Astrocyte (in vitro differentiated cells and primary cell): ENCODE measurements at regions not wholly inside any gene's neighbourhood (a gene's known extent, or its start where the extent isn't known, plus 50 kb on each side); places are given as distances from the start of the nearest gene placed in this dataset.

Source experiments
- DNase-seq: peaks from one replicate; pipeline ENCODE4 v3.0.0-alpha.2; 2010; ENCODE audit warnings: low read depth
- FAIRE-seq: peaks from 2 replicates; lab custom pipeline; 2011; peaks lifted over from hg19 to GRCh38; lab: Jason Lieb, UNC
- H2AFZ ChIP-seq: 2 replicates; pipeline ENCODE4 v1.6.0; 2012; ENCODE audit warnings: low read depth, low read length, inconsistent platforms
- H3K27ac ChIP-seq: 2 replicates; pipeline ENCODE4 v1.5.1; 2011; ENCODE audit warnings: low read depth, low read length, inconsistent platforms
- H3K27me3 ChIP-seq: 2 replicates; pipeline ENCODE4 v1.6.0; 2011; ENCODE audit warnings: low read length, inconsistent platforms; ENCODE audit not compliant: insufficient read depth
- H3K36me3 ChIP-seq: 2 replicates; pipeline ENCODE4 v1.5.1; 2011; ENCODE audit warnings: low read length, inconsistent platforms; ENCODE audit not compliant: insufficient read depth
- H3K4me1 ChIP-seq: 2 replicates; pipeline ENCODE4 v1.5.1; 2011; ENCODE audit warnings: low read length, inconsistent platforms; ENCODE audit not compliant: insufficient read depth
- H3K4me2 ChIP-seq: 2 replicates; pipeline ENCODE4 v1.6.0; 2012; ENCODE audit warnings: low read length, inconsistent platforms
- H3K4me3 ChIP-seq: 2 replicates; pipeline ENCODE4 v1.5.1; 2011; ENCODE audit warnings: low read depth, mild to moderate bottlenecking, low read length, inconsistent platforms; ENCODE audit not compliant: insufficient read depth
- H3K79me2 ChIP-seq: 2 replicates; pipeline ENCODE4 v1.6.0; 2012; ENCODE audit warnings: mild to moderate bottlenecking, low read length, inconsistent platforms; ENCODE audit not compliant: insufficient read depth
- H3K9ac ChIP-seq: 2 replicates; pipeline ENCODE4 v1.6.0; 2012; ENCODE audit warnings: mild to moderate bottlenecking, low read length, inconsistent platforms
- H3K9me3 ChIP-seq: 2 replicates; pipeline ENCODE4 v1.5.1; 2012; ENCODE audit warnings: low read depth, mild to moderate bottlenecking, low read length, inconsistent platforms; ENCODE audit not compliant: insufficient read depth
- H4K20me1 ChIP-seq: 2 replicates; pipeline ENCODE4 v1.6.0; 2012; ENCODE audit warnings: low read length, inconsistent platforms; ENCODE audit not compliant: insufficient read depth
- H3K27ac Mint-ChIP-seq: one replicate; pipeline ENCODE4 v1.8.0; 2021; ENCODE audit warnings: mild to moderate bottlenecking, mixed read lengths; ENCODE audit not compliant: unreplicated experiment
- H3K27me3 Mint-ChIP-seq: one replicate; pipeline ENCODE4 v1.8.0; 2021; ENCODE audit warnings: low read depth, mixed read lengths; ENCODE audit not compliant: unreplicated experiment
- H3K36me3 Mint-ChIP-seq: one replicate; pipeline ENCODE4 v1.8.0; 2021; ENCODE audit warnings: low read depth, mixed read lengths; ENCODE audit not compliant: unreplicated experiment
- H3K4me1 Mint-ChIP-seq: one replicate; pipeline ENCODE4 v1.8.0; 2021; ENCODE audit warnings: low read depth, mixed read lengths; ENCODE audit not compliant: unreplicated experiment
- H3K4me3 Mint-ChIP-seq: one replicate; pipeline ENCODE4 v1.8.0; 2021; ENCODE audit warnings: mild to moderate bottlenecking, moderate library complexity, mixed read lengths; ENCODE audit not compliant: unreplicated experiment
- H3K9me3 Mint-ChIP-seq: one replicate; pipeline ENCODE4 v1.8.0; 2021; ENCODE audit warnings: mild to moderate bottlenecking, mixed read lengths; ENCODE audit not compliant: unreplicated experiment
- EZH2 ChIP-seq: IDR thresholded peaks from 2 replicates; pipeline ENCODE4 v1.6.1; 2012; ENCODE audit warnings: mild to moderate bottlenecking, low read length, inconsistent platforms; ENCODE audit not compliant: insufficient read depth
- TF ChIP-seq, protein P1 (sequence below): IDR thresholded peaks from 2 replicates; pipeline ENCODE4 v1.5.1; 2011; ENCODE audit warnings: low read depth, mild to moderate bottlenecking, inconsistent platforms, low read length, moderate library complexity; ENCODE audit not compliant: insufficient read depth

DNA sequence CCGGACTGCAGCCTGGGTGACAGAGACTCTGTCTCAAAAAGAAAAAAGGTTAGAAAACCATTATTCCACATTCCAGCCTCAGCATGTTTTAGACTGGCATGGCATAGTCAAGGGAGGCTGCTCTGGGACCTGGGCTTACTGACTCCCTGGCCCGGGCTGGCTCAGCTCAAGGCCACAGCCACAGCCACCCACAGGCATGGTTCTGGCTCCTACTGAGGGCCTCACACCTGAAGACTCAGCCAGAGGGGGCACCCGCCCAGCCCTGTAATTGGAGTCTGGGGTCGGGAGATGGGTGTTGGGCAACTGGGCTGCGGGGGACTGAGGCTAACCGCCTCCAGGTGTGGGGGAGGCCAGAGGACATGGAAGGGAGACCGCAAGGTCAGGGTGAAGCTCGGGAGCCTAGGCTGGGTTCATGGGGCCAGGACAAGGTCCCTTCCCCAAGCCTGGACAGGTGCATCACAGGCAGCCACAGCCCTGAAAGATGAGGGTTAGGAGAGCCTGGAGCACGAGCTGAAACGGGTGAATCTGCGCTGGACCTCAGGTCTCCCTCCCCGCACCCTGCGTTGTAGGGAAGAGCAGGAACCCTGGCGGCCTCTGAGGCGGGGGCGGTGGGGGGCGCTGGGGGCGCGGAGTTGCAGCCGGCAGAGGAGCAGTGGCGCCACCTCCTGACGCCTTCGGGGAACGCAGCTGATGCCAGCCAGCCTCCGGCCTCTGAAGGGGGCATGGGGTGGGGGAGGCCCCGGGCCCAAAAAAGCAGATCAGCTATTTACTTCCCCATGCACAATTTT lies 67.7 kb upstream of the SRSF6 start:
- H3K4me1 Mint-ChIP-seq = no peaks in the 10 kb centered on the region
- H3K9me3 Mint-ChIP-seq = peaks cover 2% of the 10 kb centered on the region
- H2AFZ ChIP-seq = no peak overlapping the region
- H3K27ac ChIP-seq = no peak overlapping the region
- no peaks in the 10 kb centered on the region for H3K36me3 Mint-ChIP-seq
- no peaks in the 10 kb centered on the region for H4K20me1 ChIP-seq
- H3K4me1 ChIP-seq = no peaks in the 10 kb centered on the region
- H3K27me3 ChIP-seq = no peaks in the 10 kb centered on the region
- no peak overlapping the region for H3K4me3 Mint-ChIP-seq
- H3K9me3 ChIP-seq = no peaks in the 10 kb centered on the region
- H3K27ac Mint-ChIP-seq = no peak overlapping the region
- no peaks in the 10 kb centered on the region for H3K36me3 ChIP-seq
- no peak overlapping the region for H3K4me3 ChIP-seq
- H3K27me3 Mint-ChIP-seq = peaks cover 3% of the 10 kb centered on the region
- H3K79me2 ChIP-seq = no peaks in the 10 kb centered on the region
- TF ChIP-seq, protein P1, sequence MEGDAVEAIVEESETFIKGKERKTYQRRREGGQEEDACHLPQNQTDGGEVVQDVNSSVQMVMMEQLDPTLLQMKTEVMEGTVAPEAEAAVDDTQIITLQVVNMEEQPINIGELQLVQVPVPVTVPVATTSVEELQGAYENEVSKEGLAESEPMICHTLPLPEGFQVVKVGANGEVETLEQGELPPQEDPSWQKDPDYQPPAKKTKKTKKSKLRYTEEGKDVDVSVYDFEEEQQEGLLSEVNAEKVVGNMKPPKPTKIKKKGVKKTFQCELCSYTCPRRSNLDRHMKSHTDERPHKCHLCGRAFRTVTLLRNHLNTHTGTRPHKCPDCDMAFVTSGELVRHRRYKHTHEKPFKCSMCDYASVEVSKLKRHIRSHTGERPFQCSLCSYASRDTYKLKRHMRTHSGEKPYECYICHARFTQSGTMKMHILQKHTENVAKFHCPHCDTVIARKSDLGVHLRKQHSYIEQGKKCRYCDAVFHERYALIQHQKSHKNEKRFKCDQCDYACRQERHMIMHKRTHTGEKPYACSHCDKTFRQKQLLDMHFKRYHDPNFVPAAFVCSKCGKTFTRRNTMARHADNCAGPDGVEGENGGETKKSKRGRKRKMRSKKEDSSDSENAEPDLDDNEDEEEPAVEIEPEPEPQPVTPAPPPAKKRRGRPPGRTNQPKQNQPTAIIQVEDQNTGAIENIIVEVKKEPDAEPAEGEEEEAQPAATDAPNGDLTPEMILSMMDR = no peak
- TF ChIP-seq EZH2 = no peak
- H3K9ac ChIP-seq = no peak overlapping the region
- FAIRE-seq (no peak), DNase-seq (no peak)
- no peak overlapping the region for H3K4me2 ChIP-seq

DNA sequence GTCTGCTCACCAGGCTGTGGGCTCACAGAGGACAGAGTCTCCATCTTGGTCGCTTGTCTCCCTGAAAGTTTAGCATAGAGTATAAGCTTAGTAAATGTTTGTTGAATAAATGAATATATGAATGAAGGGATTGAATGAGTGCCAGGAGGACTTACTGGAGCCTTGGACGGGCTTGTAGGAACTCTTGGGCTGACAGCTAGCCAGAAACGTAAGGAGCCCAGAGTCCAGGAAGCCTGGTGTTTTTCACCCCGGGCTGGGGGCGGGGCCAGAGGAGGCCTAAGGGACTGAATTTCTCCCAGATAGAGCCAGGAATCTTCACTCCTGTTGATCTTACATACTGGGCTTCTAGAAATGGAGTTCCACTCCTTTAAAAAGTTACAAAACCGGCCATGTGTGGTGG lies 68.5 kb upstream of the SRSF6 start:
- Histone ChIP-seq H2AFZ (no peak overlapping the region), H3K4me3 (no peak overlapping the region), H3K9ac (no peak overlapping the region), H3K4me2 (no peak overlapping the region), H3K4me1 (no peaks in the 10 kb centered on the region), H4K20me1 (no peaks in the 10 kb centered on the region), H3K9me3 (no peaks in the 10 kb centered on the region), H3K79me2 (no peaks in the 10 kb centered on the region), H3K27me3 (no peaks in the 10 kb centered on the region), H3K27ac (no peak overlapping the region), H3K36me3 (no peaks in the 10 kb centered on the region)
- no peak overlapping the region for H3K27ac Mint-ChIP-seq
- DNase-seq = no peak
- no peak for TF ChIP-seq EZH2
- TF ChIP-seq, protein P1 = no peak
- no peaks in the 10 kb centered on the region for H3K36me3 Mint-ChIP-seq
- H3K4me3 Mint-ChIP-seq = no peak overlapping the region
- H3K4me1 Mint-ChIP-seq = no peaks in the 10 kb centered on the region
- FAIRE-seq = no peak
- H3K27me3 Mint-ChIP-seq = peaks cover 3% of the 10 kb centered on the region
- peaks cover 2% of the 10 kb centered on the region for H3K9me3 Mint-ChIP-seq
